GM04504 (cell line): ENCODE measurements at regions not wholly inside any gene's neighbourhood (a gene's known extent, or its start where the extent isn't known, plus 50 kb on each side); places are given as distances from the start of the nearest gene placed in this dataset.

ENCODE experiments used
- DNase-seq: peaks from one replicate; pipeline ENCODE4 v3.0.0-alpha.2; 2012; ENCODE audit warnings: low read depth

- DNase-seq: no peak
These were observed 200.9 kb downstream of the KIF18A start for GRCh38 chr11:27907091-27907490.

- DNase-seq: peak; percentile 53
These were observed 203.4 kb downstream of the KIF18A start for GRCh38 chr11:27904358-27905055.

- DNase-seq: peak; percentile 61
These were observed 202.8 kb upstream of the BDNF start for GRCh38 chr11:27902981-27903624.

- DNase-seq: no peak
These were observed 197.9 kb upstream of the BDNF start for GRCh38 chr11:27898166-27898565.

GRCh38 chr11:27896096-27896495 is 195.8 kb upstream of the BDNF start:
- DNase-seq: no peak

- DNase-seq: no peak
These were observed 194.3 kb upstream of the BDNF start for GRCh38 chr11:27894552-27894951.

DNA sequence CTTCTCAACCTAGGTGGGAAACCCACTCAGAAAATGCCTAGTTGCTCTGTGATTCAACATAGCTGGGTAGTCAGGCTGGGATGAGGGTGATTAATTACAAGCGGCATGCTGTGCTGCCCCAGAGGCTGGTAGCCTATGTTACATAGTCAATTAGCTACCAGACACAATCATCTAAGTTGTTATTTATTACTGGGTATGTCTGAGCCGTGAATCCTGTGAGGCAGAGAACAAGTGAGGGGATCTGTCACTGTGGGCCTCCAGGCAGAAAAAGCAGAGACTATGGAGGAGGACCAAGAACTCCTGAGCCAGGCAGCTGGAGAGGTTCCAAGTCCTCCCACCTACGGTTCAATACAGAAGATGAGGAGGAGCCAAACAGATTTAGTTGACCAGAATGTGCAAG is 186.6 kb upstream of the BDNF start:
- DNase-seq: no peak

DNA sequence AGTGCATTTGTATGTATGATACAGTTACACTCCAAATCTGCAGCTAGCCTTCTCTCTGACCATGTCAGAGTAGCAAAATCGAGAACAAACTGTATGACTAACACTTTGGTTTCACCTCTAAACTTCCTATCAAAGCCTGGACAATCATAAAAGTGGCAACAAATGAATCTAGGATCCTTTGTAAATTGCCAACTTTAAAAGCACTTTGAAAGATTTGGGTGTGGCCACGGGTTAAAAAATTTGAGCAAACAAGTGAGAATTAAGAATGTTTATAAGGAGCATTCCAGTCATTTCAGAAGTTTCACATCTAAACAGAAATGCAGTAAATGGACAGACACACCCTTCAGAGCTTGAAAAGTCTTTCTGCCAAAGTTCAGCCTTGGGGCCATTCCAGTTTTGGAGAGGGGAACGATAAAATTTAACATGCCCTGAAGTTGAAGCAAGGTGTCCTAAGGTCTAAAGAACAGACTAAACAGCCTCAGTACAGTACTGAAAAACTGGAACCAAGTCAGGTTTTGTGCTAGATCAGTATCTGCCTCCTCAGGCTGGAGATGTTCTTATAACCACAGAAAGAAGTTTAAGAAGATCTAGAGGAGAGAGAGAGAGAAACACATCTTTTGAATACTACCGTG is 181.9 kb upstream of the BDNF start:
- no peak for DNase-seq

DNA sequence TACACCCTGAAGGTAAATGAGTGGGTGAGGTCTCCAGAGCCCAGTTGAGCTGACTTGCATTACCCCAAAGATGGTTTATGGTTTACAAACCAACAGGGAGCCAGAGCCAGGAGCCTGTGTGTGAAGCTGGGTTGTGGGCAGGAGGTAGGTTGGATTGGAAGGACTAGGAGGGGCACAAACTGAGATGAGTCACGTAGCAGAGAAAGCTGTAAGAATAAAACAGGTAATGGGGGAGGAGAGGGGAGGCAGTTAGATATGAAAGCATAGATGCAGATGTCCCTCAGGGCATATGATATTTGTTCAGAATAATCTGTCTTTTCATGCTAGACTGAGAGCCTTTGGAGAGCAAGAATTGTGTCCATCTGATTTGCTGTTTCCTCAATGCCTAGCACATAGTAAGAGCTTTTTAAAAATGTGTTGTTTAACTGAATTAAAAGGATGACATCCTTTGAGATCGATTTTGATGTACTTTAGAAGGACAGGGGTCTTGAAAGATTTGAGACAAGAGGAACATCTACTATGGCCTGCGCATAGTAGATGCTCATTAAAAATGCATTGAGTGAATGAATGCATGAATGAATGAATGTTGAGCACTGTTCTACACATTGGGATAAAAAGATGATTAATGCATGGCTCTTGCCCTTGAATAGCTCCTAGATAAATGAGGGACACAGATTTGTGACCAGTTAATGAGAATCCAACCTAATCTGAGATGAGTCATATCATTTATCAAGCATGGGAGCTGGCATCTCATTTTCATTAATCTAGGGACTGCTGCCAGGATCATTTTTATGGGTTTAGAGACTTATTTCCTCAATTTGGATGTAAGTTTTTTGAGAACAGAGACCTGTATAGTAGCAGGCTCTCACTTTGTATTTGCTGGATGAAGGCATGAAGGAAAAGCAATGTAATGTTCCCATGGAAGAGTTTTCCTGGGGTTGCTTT is 175.8 kb upstream of the BDNF start:
- no peak for DNase-seq

DNA sequence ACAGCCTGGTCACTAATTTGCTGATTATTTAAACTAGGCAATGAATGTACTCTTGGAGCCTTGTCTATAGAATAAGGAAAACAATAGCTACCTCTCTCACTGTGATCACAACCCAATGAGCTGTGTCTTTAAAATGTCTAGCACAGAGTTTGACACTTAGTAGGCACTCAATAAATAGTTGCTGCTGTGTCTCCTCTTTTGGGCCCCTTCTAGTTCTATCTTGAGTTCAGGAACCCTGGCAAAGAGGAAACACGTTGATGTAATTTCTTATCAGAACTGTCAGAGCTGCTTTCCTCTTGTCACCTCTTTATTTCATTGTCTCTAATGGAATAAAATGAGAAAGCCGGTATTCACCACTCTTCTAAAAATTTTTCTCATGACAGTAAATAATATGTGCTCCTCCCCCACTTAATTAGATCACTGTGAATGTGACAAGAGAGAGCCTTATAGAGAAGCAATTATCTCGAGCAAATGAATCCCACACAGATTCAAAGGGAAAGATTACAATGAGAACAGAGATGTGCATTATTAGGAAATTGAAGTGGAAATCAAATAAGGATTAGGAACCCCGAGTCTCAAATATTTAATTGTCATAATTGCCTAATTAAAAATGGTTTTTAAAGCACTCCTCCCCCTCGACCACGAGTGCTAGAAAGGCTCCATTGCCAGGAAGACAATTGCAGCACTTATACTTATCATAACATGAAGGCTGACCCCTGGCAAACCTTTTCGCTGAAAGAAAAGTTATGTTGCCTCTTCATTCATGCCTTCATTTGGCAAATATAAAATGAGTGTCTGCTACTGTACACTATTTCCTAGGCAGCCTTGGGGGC is 175.0 kb upstream of the BDNF start:
- no peak for DNase-seq

GRCh38 chr11:27873664-27874063 is 173.4 kb upstream of the BDNF start:
- no peak for DNase-seq

DNA sequence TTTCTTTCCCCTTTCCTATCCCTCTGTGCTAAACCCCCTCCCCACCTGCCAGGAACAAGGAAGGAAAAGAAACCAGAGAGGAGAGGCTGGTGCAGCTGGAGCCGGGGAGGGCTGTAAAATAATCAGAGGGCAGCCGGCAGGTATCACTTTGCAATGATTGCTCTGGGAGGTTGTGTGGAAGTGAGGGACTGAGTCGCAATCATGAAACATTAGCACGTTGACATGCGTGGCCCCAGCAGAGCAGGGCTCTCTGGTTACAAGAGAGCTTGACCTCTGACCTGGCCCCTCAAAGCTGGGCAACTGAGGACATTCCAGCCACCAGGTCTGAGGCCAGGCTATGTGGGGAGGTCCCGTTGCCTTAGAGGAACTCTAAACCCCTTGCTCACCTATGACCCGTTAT is 170.8 kb upstream of the BDNF start:
- DNase-seq: no peak

- no peak for DNase-seq
These were observed 169.4 kb upstream of the BDNF start for GRCh38 chr11:27869701-27870100.

GRCh38 chr11:27868709-27869108 is 168.5 kb upstream of the BDNF start:
- DNase-seq: no peak

- DNase-seq: no peak
These were observed 168.0 kb upstream of the BDNF start for GRCh38 chr11:27868226-27868625.

DNA sequence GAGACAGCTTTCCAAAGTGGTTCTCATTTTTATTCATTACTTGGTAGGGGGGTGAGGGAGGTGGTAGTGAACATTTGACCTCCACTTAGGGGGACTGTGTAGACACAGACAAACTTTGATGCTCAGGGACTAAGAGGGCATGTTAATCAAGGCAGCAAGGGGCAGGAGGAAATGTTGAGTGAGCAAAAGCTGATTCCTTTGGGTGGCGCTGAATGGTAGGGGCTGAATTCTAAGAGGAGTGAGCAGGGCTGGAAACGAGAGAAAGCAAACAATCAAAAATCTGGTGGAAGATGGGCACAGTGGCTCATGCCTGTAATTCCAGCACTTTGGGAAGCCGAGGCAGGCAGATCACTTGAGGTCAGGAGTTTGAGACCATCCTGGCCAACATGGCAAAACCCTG is 164.8 kb upstream of the BDNF start:
- no peak for DNase-seq

DNA sequence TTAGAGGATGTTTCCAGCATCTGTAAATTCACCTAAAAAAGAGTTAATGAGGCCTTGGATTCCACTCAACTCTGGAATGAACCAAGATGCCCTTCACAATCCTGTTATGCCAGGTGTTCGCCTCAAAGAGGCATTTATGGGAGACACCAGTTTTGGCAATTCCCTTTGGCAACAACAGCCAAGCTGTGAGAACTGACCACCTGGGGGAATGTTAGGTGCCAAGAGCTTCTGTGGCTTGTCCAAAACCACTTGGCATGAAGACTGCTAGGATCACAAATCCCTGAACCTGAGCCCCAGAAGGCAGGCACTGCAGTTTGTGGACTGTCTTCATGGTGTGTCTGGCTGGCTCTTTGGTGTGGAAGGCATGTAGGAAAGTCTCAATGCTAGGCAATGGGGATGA is 164.4 kb upstream of the BDNF start:
- no peak for DNase-seq

- DNase-seq: no peak
These were observed 163.8 kb upstream of the BDNF start for GRCh38 chr11:27864091-27864491.

- DNase-seq: no peak
These were observed 163.4 kb upstream of the BDNF start for GRCh38 chr11:27863637-27864036.

- DNase-seq: peak; percentile 86
These were observed 161.6 kb upstream of the BDNF start for GRCh38 chr11:27861706-27862430.

GRCh38 chr11:27860811-27861210 is 160.6 kb upstream of the BDNF start:
- no peak for DNase-seq
